ENCODE measurements at regions not wholly inside any gene's neighbourhood (a gene's known extent, or its start where the extent isn't known, plus 50 kb on each side); places are given as distances from the start of the nearest gene placed in this dataset.

GRCh38 chr5:120413686-120414085 lies 50.4 kb upstream of the PRR16 start:
- DNase-seq (ENCODE audit: low spot score), result no peak
